GM21367 (cell line): ENCODE measurements at regions not wholly inside any gene's neighbourhood (a gene's known extent, or its start where the extent isn't known, plus 50 kb on each side); places are given as distances from the start of the nearest gene placed in this dataset.

ENCODE experiments used
- ATAC-seq: cut with Tn5 transposase; IDR thresholded peaks from one replicate; pipeline ENCODE4 v1.9.1; 2021; ENCODE audit not compliant: unreplicated experiment

GRCh38 chr5:4370218-4370617 lies 769.9 kb upstream of the ADAMTS16 start:
- ATAC-seq, result no peak

- no peak for ATAC-seq
Observed at GRCh38 chr5:4372481-4372880, 767.6 kb upstream of the ADAMTS16 start.

GRCh38 chr5:4373051-4373820 lies 766.9 kb upstream of the ADAMTS16 start:
- ATAC-seq, result no peak

GRCh38 chr5:4374866-4375265 lies 765.3 kb upstream of the ADAMTS16 start:
- no peak for ATAC-seq

- no peak for ATAC-seq
Observed at GRCh38 chr5:4375640-4376039, 764.5 kb upstream of the ADAMTS16 start.

GRCh38 chr5:4383102-4383501 lies 757.0 kb upstream of the ADAMTS16 start:
- ATAC-seq, result no peak

- no peak for ATAC-seq
Observed at GRCh38 chr5:4383518-4384198, 756.5 kb upstream of the ADAMTS16 start.

GRCh38 chr5:4384649-4385048 lies 755.5 kb upstream of the ADAMTS16 start:
- ATAC-seq, result no peak

- ATAC-seq, result no peak
Observed at GRCh38 chr5:4386152-4386551, 754.0 kb upstream of the ADAMTS16 start.

GRCh38 chr5:4387290-4387689 lies 752.8 kb upstream of the ADAMTS16 start:
- no peak for ATAC-seq

GRCh38 chr5:4395752-4396151 lies 744.4 kb upstream of the ADAMTS16 start:
- ATAC-seq, result no peak

GRCh38 chr5:4405614-4406219 lies 734.4 kb upstream of the ADAMTS16 start:
- no peak for ATAC-seq

GRCh38 chr5:4410151-4410550 lies 730.0 kb upstream of the ADAMTS16 start:
- ATAC-seq, result no peak

- ATAC-seq, result no peak
Observed at GRCh38 chr5:4411664-4412063, 728.5 kb upstream of the ADAMTS16 start.

- no peak for ATAC-seq
Observed at GRCh38 chr5:4413996-4414395, 726.1 kb upstream of the ADAMTS16 start.

- ATAC-seq, result no peak
Observed at GRCh38 chr5:4418084-4418483, 722.0 kb upstream of the ADAMTS16 start.

- no peak for ATAC-seq
Observed at GRCh38 chr5:4419281-4419680, 720.8 kb upstream of the ADAMTS16 start.

GRCh38 chr5:4420177-4420576 lies 720.0 kb upstream of the ADAMTS16 start:
- ATAC-seq, result no peak

- no peak for ATAC-seq
Observed at GRCh38 chr5:4420681-4421080, 719.4 kb upstream of the ADAMTS16 start.

GRCh38 chr5:4422247-4422646 lies 717.9 kb upstream of the ADAMTS16 start:
- no peak for ATAC-seq

GRCh38 chr5:4424895-4425294 lies 715.2 kb upstream of the ADAMTS16 start:
- ATAC-seq, result no peak

GRCh38 chr5:4440536-4440935 lies 699.6 kb upstream of the ADAMTS16 start:
- no peak for ATAC-seq
